ENCODE measurements at regions not wholly inside any gene's neighbourhood (a gene's known extent, or its start where the extent isn't known, plus 50 kb on each side); places are given as distances from the start of the nearest gene placed in this dataset.

DNA sequence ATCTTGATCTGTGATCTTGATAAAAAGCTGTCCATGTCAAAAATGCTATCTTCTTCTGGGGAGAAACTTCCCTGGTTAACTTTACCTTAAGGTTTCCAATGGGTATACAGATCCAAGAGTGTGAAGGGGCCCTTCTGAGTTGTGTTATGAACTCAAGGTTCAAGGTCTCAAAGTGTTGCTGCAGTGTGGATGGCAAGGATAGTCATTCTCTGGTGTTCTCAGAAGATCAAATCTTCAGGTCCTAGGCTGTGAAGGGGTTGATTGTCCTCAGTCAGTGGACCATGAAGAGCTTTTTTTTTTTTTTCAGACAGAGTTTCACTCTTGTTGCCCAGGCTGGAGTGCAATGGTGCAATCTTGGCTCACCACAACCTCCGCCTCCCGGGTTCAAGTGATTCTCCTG lies 114.4 kb downstream of the SPTSSA start:
- TF ChIP-seq, protein P1, sequence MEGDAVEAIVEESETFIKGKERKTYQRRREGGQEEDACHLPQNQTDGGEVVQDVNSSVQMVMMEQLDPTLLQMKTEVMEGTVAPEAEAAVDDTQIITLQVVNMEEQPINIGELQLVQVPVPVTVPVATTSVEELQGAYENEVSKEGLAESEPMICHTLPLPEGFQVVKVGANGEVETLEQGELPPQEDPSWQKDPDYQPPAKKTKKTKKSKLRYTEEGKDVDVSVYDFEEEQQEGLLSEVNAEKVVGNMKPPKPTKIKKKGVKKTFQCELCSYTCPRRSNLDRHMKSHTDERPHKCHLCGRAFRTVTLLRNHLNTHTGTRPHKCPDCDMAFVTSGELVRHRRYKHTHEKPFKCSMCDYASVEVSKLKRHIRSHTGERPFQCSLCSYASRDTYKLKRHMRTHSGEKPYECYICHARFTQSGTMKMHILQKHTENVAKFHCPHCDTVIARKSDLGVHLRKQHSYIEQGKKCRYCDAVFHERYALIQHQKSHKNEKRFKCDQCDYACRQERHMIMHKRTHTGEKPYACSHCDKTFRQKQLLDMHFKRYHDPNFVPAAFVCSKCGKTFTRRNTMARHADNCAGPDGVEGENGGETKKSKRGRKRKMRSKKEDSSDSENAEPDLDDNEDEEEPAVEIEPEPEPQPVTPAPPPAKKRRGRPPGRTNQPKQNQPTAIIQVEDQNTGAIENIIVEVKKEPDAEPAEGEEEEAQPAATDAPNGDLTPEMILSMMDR (IDR thresholded peaks at IDR 0.05; ENCODE audit: borderline replicate concordance), result no peak
- peaks cover 10% of the 10 kb centered on the region for H3K9me3 ChIP-seq (replicated peaks)
- H3K27me3 ChIP-seq (ENCODE audit: low read depth), result no peaks in the 10 kb centered on the region
- intact Hi-C loops (cut with micrococcal nuclease), result no loop called here
- no peak for DNase-seq
- no peak overlapping the region for H3K4me3 ChIP-seq
- H3K27ac ChIP-seq (replicated peaks), result no peak overlapping the region
- no peaks in the 10 kb centered on the region for H3K36me3 ChIP-seq
- H3K4me1 ChIP-seq, result no peaks in the 10 kb centered on the region

DNA sequence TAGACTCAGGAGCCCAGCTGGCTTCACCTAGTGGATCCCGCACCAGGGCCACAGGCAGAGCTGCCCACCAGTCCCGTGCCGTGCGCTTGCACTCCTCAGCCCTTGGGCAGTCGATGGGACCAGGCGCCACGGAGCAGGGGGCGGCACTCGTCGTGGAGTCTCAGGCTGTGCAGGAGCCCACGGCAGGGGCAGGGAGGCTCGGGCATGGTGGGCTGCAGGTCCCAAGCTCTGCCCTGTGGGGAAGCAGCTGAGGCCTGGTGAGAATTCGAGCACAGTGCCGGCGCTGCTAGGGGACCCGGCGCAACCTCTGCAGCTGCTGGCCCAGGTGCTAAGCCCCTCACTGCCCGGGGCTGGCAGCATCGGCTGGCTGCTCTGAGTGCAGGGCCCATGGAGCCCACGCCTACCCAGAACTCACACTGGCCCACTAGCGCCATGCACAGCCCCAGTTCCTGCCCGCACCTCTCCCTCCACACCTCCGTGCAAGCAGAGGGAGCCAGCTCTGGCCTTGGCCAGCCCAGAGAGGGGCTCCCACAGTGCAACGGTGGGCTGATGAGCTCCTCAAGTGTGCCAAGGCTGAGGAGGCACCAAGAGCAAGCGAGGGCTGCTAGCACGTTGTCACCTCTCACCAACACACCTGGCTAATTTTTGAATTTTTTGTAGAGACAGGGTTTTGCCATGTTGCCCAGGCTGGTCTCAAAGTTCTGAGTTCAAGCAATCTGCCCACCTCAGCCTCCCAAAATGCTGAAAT lies 116.1 kb downstream of the SPTSSA start:
- Histone ChIP-seq H3K4me3 (no peak overlapping the region), H3K36me3 (no peaks in the 10 kb centered on the region), H3K9me3 (replicated peaks) (peaks cover 10% of the 10 kb centered on the region), H3K27me3 (ENCODE audit: low read depth) (no peaks in the 10 kb centered on the region), H3K4me1 (no peaks in the 10 kb centered on the region), H3K27ac (replicated peaks) (no peak overlapping the region)
- intact Hi-C loops (cut with micrococcal nuclease), result no loop called here
- TF ChIP-seq, protein P1 (IDR thresholded peaks at IDR 0.05; ENCODE audit: borderline replicate concordance), result no peak
- DNase-seq, result no peak

GRCh38 chr14:34344318-34344717 lies 117.7 kb downstream of the SPTSSA start:
- H3K27ac ChIP-seq (replicated peaks), result no peak overlapping the region
- TF ChIP-seq, protein P1 (IDR thresholded peaks at IDR 0.05; ENCODE audit: borderline replicate concordance), result no peak

GRCh38 chr14:34340025-34340625 lies 121.9 kb downstream of the SPTSSA start:
- Histone ChIP-seq H3K36me3 (no peaks in the 10 kb centered on the region), H3K27ac (replicated peaks) (no peak overlapping the region), H3K4me3 (no peak overlapping the region), H3K9me3 (replicated peaks) (no peaks in the 10 kb centered on the region), H3K4me1 (no peaks in the 10 kb centered on the region), H3K27me3 (ENCODE audit: low read depth) (no peaks in the 10 kb centered on the region)
- TF ChIP-seq, protein P1 (IDR thresholded peaks at IDR 0.05; ENCODE audit: borderline replicate concordance), result no peak
- intact Hi-C loops (cut with micrococcal nuclease), result no loop called here
- DNase-seq, result no peak

More at GRCh38 chr14:34344318-34344717, 117.7 kb downstream of the SPTSSA start:
- Histone ChIP-seq H3K36me3 (no peaks in the 10 kb centered on the region), H3K4me1 (no peaks in the 10 kb centered on the region), H3K9me3 (replicated peaks) (peaks cover 10% of the 10 kb centered on the region), H3K27me3 (ENCODE audit: low read depth) (no peaks in the 10 kb centered on the region), H3K4me3 (no peak overlapping the region)
- DNase-seq, result no peak
- intact Hi-C loops (cut with micrococcal nuclease), result no loop called here

DNA sequence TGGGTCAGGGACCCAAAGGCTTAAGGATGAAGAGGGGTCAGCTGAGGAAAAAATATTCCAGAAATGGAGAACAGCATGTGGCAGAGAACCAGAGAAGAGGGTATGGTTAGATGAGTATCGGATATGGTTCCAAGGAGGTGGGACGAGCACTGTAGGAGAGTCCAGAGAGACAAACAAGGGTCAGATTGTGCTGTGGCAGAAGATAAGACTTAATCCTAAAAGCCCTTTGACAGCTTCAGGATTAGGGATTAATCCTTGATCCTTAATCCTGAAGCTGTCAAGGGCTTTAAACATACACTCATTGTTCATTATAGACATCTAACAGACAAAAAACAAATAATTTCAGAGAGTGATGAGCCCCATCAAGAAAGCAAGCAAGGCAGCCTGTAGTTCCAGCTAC lies 124.0 kb downstream of the SPTSSA start:
- intact Hi-C loops (cut with micrococcal nuclease), result no loop called here

More for the DNA sequence above, 124.0 kb downstream of the SPTSSA start:
- Histone ChIP-seq H3K27ac (replicated peaks) (no peak overlapping the region), H3K9me3 (replicated peaks) (no peaks in the 10 kb centered on the region), H3K4me1 (no peaks in the 10 kb centered on the region), H3K27me3 (ENCODE audit: low read depth) (no peaks in the 10 kb centered on the region), H3K36me3 (no peaks in the 10 kb centered on the region), H3K4me3 (no peak overlapping the region)
- no peak for DNase-seq
- TF ChIP-seq, protein P1 (IDR thresholded peaks at IDR 0.05; ENCODE audit: borderline replicate concordance), result no peak

Measured in left ventricle myocardium inferior (tissue), 1 donor.